HG03060 (cell line): ENCODE measurements at regions not wholly inside any gene's neighbourhood (a gene's known extent, or its start where the extent isn't known, plus 50 kb on each side); places are given as distances from the start of the nearest gene placed in this dataset.

Source experiments
- ATAC-seq: cut with Tn5 transposase; IDR thresholded peaks from one replicate; pipeline ENCODE4 v1.9.1; 2021; ENCODE audit warnings: low read depth, moderate number of reproducible peaks; ENCODE audit not compliant: unreplicated experiment

GRCh38 chr5:111952555-111952954 is 195.6 kb upstream of the NREP start:
- ATAC-seq: no peak

GRCh38 chr5:111950660-111951059 is 193.7 kb upstream of the NREP start:
- no peak for ATAC-seq

GRCh38 chr5:111948092-111948841 is 191.3 kb upstream of the NREP start:
- no peak for ATAC-seq

- no peak for ATAC-seq
Measured at GRCh38 chr5:111946556-111946955, 189.6 kb upstream of the NREP start.

- ATAC-seq: no peak
Measured at GRCh38 chr5:111945535-111945934, 188.5 kb upstream of the NREP start.

- ATAC-seq: no peak
Measured at GRCh38 chr5:111942661-111943401, 185.8 kb upstream of the NREP start.

GRCh38 chr5:111942201-111942600 is 185.2 kb upstream of the NREP start:
- no peak for ATAC-seq

- ATAC-seq: no peak
Measured at GRCh38 chr5:111937094-111937493, 180.1 kb upstream of the NREP start.

GRCh38 chr5:111935835-111936234 is 178.8 kb upstream of the NREP start:
- no peak for ATAC-seq

GRCh38 chr5:111935009-111935408 is 178.0 kb upstream of the NREP start:
- ATAC-seq: no peak

GRCh38 chr5:111934511-111934910 is 177.5 kb upstream of the NREP start:
- no peak for ATAC-seq

GRCh38 chr5:111933086-111933485 is 176.1 kb upstream of the NREP start:
- no peak for ATAC-seq

- ATAC-seq: no peak
Measured at GRCh38 chr5:111932628-111933027, 175.6 kb upstream of the NREP start.

GRCh38 chr5:111932199-111932598 is 175.2 kb upstream of the NREP start:
- no peak for ATAC-seq

- no peak for ATAC-seq
Measured at GRCh38 chr5:111931655-111932054, 174.7 kb upstream of the NREP start.

- no peak for ATAC-seq
Measured at GRCh38 chr5:111930905-111931461, 174.0 kb upstream of the NREP start.

- ATAC-seq: no peak
Measured at GRCh38 chr5:111930449-111930848, 173.5 kb upstream of the NREP start.

- no peak for ATAC-seq
Measured at GRCh38 chr5:111929867-111930266, 172.9 kb upstream of the NREP start.

- ATAC-seq: no peak
Measured at GRCh38 chr5:111929261-111929660, 172.3 kb upstream of the NREP start.

GRCh38 chr5:111928511-111928910 is 171.5 kb upstream of the NREP start:
- ATAC-seq: no peak

- no peak for ATAC-seq
Measured at GRCh38 chr5:111927191-111927590, 170.2 kb upstream of the NREP start.

- ATAC-seq: no peak
Measured at GRCh38 chr5:111926026-111926425, 169.0 kb upstream of the NREP start.
